H1 (cell line): ENCODE measurements at regions not wholly inside any gene's neighbourhood (a gene's known extent, or its start where the extent isn't known, plus 50 kb on each side); places are given as distances from the start of the nearest gene placed in this dataset.
A peak's percentile ranks its signal among the peaks of the same experiment; 100 is the strongest.

ENCODE experiments used
- CBX8 ChIP-seq: fragments of 300-800, 300-1000 bp; sonication (generic); IDR thresholded peaks from 2 replicates; pipeline ENCODE4 v1.7.1; 2016; ENCODE audit warnings: low read depth, low read length, borderline replicate concordance
- CEBPB ChIP-seq: IDR thresholded peaks from 2 replicates; pipeline ENCODE4 v1.6.1; 2012; ENCODE audit warnings: low read depth, low read length
- FOSL1 ChIP-seq: IDR thresholded peaks from 2 replicates; pipeline ENCODE4 v1.6.1; 2011; ENCODE audit warnings: mild to moderate bottlenecking, low read depth, low read length, moderate library complexity; ENCODE audit not compliant: insufficient read depth
- HDAC2 ChIP-seq, 2 experiments: fragments of 300-600 bp in 1 of 2; sonication (generic) in 1 of 2; IDR thresholded peaks; 2 replicates each; pipeline ENCODE4 v1.6.1; 2011 to 2012; ENCODE audit warnings: low read depth in 2 of 2, low read length in 2 of 2, mild to moderate bottlenecking in 2 of 2, moderate library complexity in 2 of 2, borderline replicate concordance in 1 of 2, inconsistent platforms in 1 of 2
- NANOG ChIP-seq: IDR thresholded peaks from 2 replicates; pipeline ENCODE4 v1.6.1; 2011; ENCODE audit warnings: low read length, low read depth, mild to moderate bottlenecking, inconsistent platforms; ENCODE audit not compliant: insufficient read depth, poor library complexity, severe bottlenecking
- SIX5 ChIP-seq: IDR thresholded peaks from 2 replicates; pipeline ENCODE4 v1.6.1; 2011; ENCODE audit warnings: mild to moderate bottlenecking, low read depth, low read length
- SP2 ChIP-seq: IDR thresholded peaks from 2 replicates; pipeline ENCODE4 v1.6.1; 2012; ENCODE audit warnings: mild to moderate bottlenecking, low read length, inconsistent platforms
- SUZ12 ChIP-seq: fragments of 200-600 bp; sonication (generic); IDR thresholded peaks from 2 replicates; pipeline ENCODE4 v1.6.1; 2012; ENCODE audit warnings: mild to moderate bottlenecking, inconsistent platforms, low read length, moderate library complexity, mixed read lengths
- TCF12 ChIP-seq: IDR thresholded peaks from 2 replicates; pipeline ENCODE4 v1.6.1; 2011; ENCODE audit warnings: low read depth, mild to moderate bottlenecking, low read length

GRCh38 chr9:18208166-18209059, 265.5 kb upstream of the ADAMTSL1 start (continued):
- TF ChIP-seq CEBPB (peak; percentile 86), HDAC2 (IDR thresholded peaks at IDR 0.05; ENCODE audit: borderline replicate concordance in 1 of 2, low read depth in 2 of 2, low read length in 2 of 2) (no peak), TCF12 (0 out of 2 replicates have a peak, but pooled peaks have one; percentile 41), SUZ12 (no peak), SIX5 (no peak), FOSL1 (no peak), CBX8 (no peak), NANOG (no peak), SP2 (no peak)
